ENCODE measurements at regions not wholly inside any gene's neighbourhood (a gene's known extent, or its start where the extent isn't known, plus 50 kb on each side); places are given as distances from the start of the nearest gene placed in this dataset.

DNA sequence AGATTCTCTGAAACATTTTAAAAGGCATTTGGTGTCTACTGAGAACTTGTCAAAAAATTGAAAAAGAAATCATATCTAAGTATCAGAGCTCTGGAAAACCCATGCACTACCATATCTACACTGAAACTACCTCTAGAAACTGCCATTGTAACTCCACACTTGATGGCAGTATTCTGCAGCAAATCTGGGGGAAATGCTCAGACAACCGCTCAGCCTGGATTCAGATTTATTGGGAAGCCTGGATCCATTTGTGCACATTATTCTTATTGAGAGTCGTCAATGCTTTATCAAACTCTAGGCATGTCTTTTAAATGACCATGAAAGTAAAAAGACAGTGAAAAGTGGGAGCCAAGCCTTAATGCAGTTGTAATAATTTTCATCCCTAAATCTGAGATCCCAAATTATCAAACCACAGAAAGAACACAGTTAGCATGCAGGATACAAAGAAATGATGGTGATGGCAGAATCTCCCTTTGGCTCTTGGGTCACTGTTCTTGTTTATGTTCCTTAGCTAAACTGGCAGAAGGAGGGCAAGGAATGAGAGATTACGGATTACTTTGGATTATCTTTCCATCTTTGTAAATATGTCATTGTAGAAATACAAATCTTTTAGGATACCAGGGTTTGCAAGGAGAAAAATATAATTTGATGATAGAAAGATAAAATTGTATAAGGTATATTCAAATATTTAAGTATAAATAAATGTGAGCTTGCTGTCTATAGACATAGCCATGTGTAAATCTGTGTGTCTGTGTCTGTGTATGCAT lies 512.1 kb upstream of the SYT4 start:
- WGBS, 3 donors: 34 to 40% (median 38%) methylated on average over 3 of the region's 3 CpGs
- intact Hi-C loops (cut with DNase I): no loop called here
- H3K4me1 ChIP-seq (ENCODE audit: insufficient read depth): no peaks in the 10 kb centered on the region
- no peak overlapping the region for H3K27ac ChIP-seq
- no peaks in the 10 kb centered on the region for H3K27me3 ChIP-seq
- H3K4me3 ChIP-seq: no peak overlapping the region
- no peaks in the 10 kb centered on the region for H3K9me3 ChIP-seq
- no peak for DNase-seq
- H3K36me3 ChIP-seq: no peaks in the 10 kb centered on the region
- TF ChIP-seq POLR2A (IDR thresholded peaks at IDR 0.05): no peak
- TF ChIP-seq EP300 (IDR thresholded peaks at IDR 0.05): no peak
- TF ChIP-seq, protein P1, sequence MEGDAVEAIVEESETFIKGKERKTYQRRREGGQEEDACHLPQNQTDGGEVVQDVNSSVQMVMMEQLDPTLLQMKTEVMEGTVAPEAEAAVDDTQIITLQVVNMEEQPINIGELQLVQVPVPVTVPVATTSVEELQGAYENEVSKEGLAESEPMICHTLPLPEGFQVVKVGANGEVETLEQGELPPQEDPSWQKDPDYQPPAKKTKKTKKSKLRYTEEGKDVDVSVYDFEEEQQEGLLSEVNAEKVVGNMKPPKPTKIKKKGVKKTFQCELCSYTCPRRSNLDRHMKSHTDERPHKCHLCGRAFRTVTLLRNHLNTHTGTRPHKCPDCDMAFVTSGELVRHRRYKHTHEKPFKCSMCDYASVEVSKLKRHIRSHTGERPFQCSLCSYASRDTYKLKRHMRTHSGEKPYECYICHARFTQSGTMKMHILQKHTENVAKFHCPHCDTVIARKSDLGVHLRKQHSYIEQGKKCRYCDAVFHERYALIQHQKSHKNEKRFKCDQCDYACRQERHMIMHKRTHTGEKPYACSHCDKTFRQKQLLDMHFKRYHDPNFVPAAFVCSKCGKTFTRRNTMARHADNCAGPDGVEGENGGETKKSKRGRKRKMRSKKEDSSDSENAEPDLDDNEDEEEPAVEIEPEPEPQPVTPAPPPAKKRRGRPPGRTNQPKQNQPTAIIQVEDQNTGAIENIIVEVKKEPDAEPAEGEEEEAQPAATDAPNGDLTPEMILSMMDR (IDR thresholded peaks at IDR 0.05): no peak

DNA sequence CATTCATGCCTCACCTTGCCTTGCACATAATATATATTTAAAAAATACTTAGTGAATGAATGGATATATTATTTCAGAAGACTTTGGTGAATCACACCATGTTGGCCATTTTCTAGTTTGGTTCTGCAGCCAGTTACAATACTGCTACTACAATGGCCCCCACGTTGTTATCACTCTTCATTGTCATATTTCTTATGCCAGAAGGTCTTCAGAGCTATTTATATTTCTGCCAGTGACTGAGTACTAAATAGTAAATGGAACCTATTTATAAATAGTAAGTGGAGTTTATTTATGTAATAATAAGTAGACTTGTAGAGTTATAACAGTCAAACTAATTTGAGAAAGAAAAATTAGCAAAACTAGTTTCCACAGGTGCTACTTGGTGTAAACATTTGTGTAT lies 516.6 kb upstream of the SYT4 start:
- H3K27ac ChIP-seq: no peak overlapping the region
- intact Hi-C loops (cut with DNase I): no loop called here
- no peak overlapping the region for H3K4me3 ChIP-seq
- 61 to 93% (median 83%) methylated on average over 1 of the region's 1 CpG for WGBS, 3 donors
- TF ChIP-seq POLR2A (IDR thresholded peaks at IDR 0.05): no peak
- no peak for TF ChIP-seq EP300 (IDR thresholded peaks at IDR 0.05)
- TF ChIP-seq, protein P1 (IDR thresholded peaks at IDR 0.05): no peak
- H3K27me3 ChIP-seq: no peaks in the 10 kb centered on the region
- no peak for DNase-seq
- H3K9me3 ChIP-seq: no peaks in the 10 kb centered on the region
- no peaks in the 10 kb centered on the region for H3K36me3 ChIP-seq
- H3K4me1 ChIP-seq (ENCODE audit: insufficient read depth): no peaks in the 10 kb centered on the region

DNA sequence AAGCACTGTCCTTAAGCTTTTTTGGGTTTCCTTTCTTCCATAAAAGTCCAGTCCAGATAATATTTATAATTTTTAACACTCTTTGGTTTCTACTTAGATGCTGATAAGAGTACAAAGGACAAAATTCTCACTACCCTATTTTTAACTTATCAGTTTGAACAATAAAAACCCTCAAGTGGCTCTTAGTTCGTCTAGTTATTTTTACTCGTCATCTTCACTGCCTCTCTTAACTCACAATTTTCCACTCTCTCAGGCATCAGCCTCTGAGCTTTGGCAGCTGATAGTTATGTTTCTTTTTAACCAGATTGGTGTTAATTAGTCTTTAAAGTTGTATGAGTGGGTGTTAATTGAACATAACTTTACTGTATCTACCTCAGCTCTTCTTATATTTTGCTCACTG lies 517.1 kb upstream of the SYT4 start:
- Histone ChIP-seq H3K36me3 (no peaks in the 10 kb centered on the region), H3K4me1 (ENCODE audit: insufficient read depth) (no peaks in the 10 kb centered on the region), H3K27me3 (no peaks in the 10 kb centered on the region), H3K4me3 (no peak overlapping the region), H3K9me3 (no peaks in the 10 kb centered on the region), H3K27ac (no peak overlapping the region)
- TF ChIP-seq POLR2A (IDR thresholded peaks at IDR 0.05): no peak
- TF ChIP-seq EP300 (IDR thresholded peaks at IDR 0.05): no peak
- TF ChIP-seq, protein P1 (IDR thresholded peaks at IDR 0.05): no peak
- DNase-seq: no peak
- intact Hi-C loops (cut with DNase I): no loop called here
- WGBS, 3 donors: 60 to 75% (median 61%) methylated on average over 2 of the region's 2 CpGs

DNA sequence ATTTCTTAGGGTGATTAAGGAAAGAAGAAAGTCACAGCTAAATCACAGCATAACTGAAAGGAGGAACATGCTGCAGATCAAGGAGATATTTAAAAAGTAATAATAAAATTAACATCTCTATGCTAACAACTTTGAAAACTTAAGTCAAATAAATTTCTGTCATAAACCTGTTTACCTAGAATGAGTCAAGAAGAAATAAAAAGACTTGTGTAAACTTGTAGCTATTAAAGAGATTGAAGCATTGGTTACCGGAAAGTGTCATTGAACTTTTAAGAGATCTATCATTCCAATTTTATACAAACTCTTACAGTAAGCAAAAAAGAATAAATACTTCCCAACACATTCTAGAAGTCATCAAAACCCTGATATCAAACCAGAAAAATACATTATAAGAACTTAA lies 520.1 kb upstream of the SYT4 start:
- Histone ChIP-seq H3K27me3 (no peaks in the 10 kb centered on the region), H3K9me3 (no peaks in the 10 kb centered on the region), H3K4me3 (no peak overlapping the region), H3K36me3 (no peaks in the 10 kb centered on the region), H3K27ac (no peak overlapping the region), H3K4me1 (ENCODE audit: insufficient read depth) (no peaks in the 10 kb centered on the region)
- DNase-seq: no peak
- 94 to 100% (median 100%) methylated on average over 1 of the region's 1 CpG for WGBS, 3 donors
- no peak for TF ChIP-seq POLR2A (IDR thresholded peaks at IDR 0.05)
- TF ChIP-seq, protein P1 (IDR thresholded peaks at IDR 0.05): no peak
- no peak for TF ChIP-seq EP300 (IDR thresholded peaks at IDR 0.05)
- intact Hi-C loops (cut with DNase I): no loop called here
